Mucosa of stomach (tissue), 1 donor: ENCODE measurements at regions not wholly inside any gene's neighbourhood (a gene's known extent, or its start where the extent isn't known, plus 50 kb on each side); places are given as distances from the start of the nearest gene placed in this dataset.

Experiments
- H3K27me3 ChIP-seq: one replicate; pipeline ENCODE4 v1.7.0; 2013; ENCODE audit warnings: mild to moderate bottlenecking, low read length; ENCODE audit not compliant: control insufficient read depth, insufficient read depth
- H3K36me3 ChIP-seq: one replicate; pipeline ENCODE4 v1.7.0; 2013; ENCODE audit warnings: low read length; ENCODE audit not compliant: control insufficient read depth, insufficient read depth
- H3K4me1 ChIP-seq: one replicate; pipeline ENCODE4 v1.7.0; 2013; ENCODE audit warnings: mild to moderate bottlenecking, low read length; ENCODE audit not compliant: control insufficient read depth, insufficient read depth
- H3K4me3 ChIP-seq: one replicate; pipeline ENCODE4 v1.7.0; 2013; ENCODE audit warnings: low read length
- H3K9ac ChIP-seq: one replicate; pipeline ENCODE4 v1.7.0; 2013; ENCODE audit warnings: mild to moderate bottlenecking, low read length, moderate library complexity
- H3K9me3 ChIP-seq: one replicate; pipeline ENCODE4 v1.7.0; 2013; ENCODE audit warnings: mild to moderate bottlenecking, low read length, moderate library complexity; ENCODE audit not compliant: control insufficient read depth
- donor health status: Pancreatic carcinoma.

- no peaks in the 10 kb centered on the region for H3K9me3 ChIP-seq
- H3K27me3 ChIP-seq = no peaks in the 10 kb centered on the region
- H3K9ac ChIP-seq = no peak overlapping the region
- H3K4me3 ChIP-seq = no peak overlapping the region
- no peaks in the 10 kb centered on the region for H3K36me3 ChIP-seq
- H3K4me1 ChIP-seq = no peaks in the 10 kb centered on the region
These were observed 593.1 kb downstream of the RNF144A start for GRCh38 chr2:7510353-7510752.

DNA sequence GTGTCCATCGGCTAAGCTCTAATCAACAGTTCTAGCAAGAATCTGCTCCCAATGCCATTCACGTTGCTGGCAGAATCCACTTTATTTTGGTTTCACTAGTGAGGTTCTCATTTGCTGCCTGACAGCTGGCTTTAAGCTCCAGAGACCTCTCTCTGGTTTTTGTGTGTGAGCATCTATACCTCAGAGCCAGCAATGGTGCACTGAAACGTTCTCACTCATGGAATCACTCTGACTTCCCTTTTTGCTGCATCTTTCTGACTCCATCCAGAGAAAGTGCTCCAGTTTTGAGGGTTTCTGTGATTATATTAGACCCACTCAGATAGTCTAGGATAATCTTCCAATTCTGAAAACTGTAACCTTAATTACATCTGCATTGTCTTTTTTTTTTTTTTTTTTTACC is 596.6 kb downstream of the RNF144A start:
- H3K27me3 ChIP-seq = no peaks in the 10 kb centered on the region
- no peak overlapping the region for H3K9ac ChIP-seq
- no peaks in the 10 kb centered on the region for H3K36me3 ChIP-seq
- no peaks in the 10 kb centered on the region for H3K4me1 ChIP-seq
- no peaks in the 10 kb centered on the region for H3K9me3 ChIP-seq
- H3K4me3 ChIP-seq = no peak overlapping the region

GRCh38 chr2:7515327-7515726 is 598.1 kb downstream of the RNF144A start:
- no peaks in the 10 kb centered on the region for H3K9me3 ChIP-seq
- no peaks in the 10 kb centered on the region for H3K27me3 ChIP-seq
- H3K4me1 ChIP-seq = no peaks in the 10 kb centered on the region
- no peak overlapping the region for H3K4me3 ChIP-seq
- no peaks in the 10 kb centered on the region for H3K36me3 ChIP-seq
- H3K9ac ChIP-seq = no peak overlapping the region

DNA sequence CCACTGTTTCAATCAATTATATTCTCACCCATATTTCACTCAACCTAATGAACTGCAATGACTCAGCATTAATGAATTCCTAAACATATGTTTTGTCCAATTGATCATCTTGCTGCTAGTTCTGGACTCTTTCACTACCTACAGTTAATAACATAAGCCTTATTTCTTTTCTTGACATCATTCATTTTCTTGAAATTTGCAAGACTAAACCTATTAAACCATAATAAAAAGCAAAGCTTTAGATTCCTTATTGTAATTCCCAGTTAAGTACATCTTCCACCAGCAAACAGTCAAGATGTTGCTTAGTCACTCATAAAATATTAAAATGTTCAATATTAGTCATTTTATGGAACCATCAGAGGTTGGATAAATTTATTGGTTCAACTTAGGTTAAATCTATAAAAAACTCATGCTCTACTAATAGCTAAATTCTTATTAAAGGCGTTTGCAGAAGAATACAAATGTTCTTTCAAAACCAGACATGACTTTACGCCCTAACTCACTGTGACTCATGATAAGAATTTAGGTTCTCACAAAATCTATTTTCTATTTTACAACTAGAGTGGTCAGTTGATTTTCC is 599.4 kb downstream of the RNF144A start:
- no peak overlapping the region for H3K4me3 ChIP-seq
- H3K9ac ChIP-seq = no peak overlapping the region
- H3K27me3 ChIP-seq = no peaks in the 10 kb centered on the region
- H3K36me3 ChIP-seq = no peaks in the 10 kb centered on the region
- no peaks in the 10 kb centered on the region for H3K9me3 ChIP-seq
- no peaks in the 10 kb centered on the region for H3K4me1 ChIP-seq

DNA sequence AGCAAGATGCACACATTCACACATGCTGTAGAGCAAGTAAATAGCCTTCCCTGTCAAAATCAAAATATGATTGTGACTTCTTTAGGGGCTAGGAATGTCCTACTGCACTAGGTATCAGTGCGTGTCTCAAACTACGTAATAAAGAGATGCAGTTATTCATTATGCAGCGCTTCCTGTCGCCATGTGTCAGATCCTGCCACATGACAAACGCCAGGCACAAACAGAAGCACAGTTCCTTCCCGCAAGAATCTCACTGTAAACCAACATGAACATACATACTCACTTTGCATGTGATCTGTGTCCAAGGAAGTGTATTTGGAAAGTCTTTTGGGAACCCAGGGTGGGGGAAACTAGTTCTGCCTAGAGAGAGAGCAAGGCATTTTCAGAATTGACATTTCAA is 599.9 kb downstream of the RNF144A start:
- Histone ChIP-seq H3K36me3 (no peaks in the 10 kb centered on the region), H3K4me3 (no peak overlapping the region), H3K9me3 (no peaks in the 10 kb centered on the region), H3K9ac (no peak overlapping the region), H3K27me3 (no peaks in the 10 kb centered on the region), H3K4me1 (no peaks in the 10 kb centered on the region)

GRCh38 chr2:7517851-7518250 is 600.6 kb downstream of the RNF144A start:
- no peak overlapping the region for H3K9ac ChIP-seq
- no peaks in the 10 kb centered on the region for H3K36me3 ChIP-seq
- no peaks in the 10 kb centered on the region for H3K27me3 ChIP-seq
- H3K4me3 ChIP-seq = no peak overlapping the region
- H3K9me3 ChIP-seq = no peaks in the 10 kb centered on the region
- H3K4me1 ChIP-seq = no peaks in the 10 kb centered on the region

DNA sequence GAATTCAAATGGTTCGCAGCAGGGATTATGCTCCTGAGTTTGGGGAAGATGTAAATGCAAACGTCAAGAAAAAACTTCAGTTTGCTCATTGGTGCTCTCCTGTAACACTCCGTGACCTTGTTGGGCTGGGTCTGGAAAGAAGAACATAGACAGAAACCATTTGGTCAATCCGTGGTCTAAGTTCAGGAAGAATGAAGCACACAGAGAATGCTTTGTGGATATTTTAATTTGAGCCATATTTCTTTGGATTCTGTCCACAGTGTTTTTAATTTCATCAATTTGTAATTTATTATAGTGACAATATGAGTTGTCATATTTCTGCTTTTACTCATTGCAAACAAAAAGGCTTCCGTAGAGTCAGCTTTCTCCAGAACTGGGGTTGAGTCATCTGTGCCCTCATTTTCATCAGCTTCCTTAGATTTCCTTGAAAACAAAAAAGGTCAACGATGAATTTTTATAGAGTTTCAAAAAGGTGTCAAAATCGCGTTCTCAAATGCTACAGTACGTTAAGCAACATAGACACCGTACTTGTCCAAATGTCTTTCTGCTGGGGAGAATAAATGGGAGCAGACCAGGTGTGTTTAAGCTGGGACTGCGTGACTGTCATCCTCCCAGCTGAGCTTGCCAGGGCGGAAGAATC is 606.4 kb downstream of the RNF144A start:
- Histone ChIP-seq H3K27me3 (no peaks in the 10 kb centered on the region), H3K36me3 (no peaks in the 10 kb centered on the region), H3K9me3 (no peaks in the 10 kb centered on the region), H3K4me3 (no peak overlapping the region), H3K9ac (no peak overlapping the region), H3K4me1 (no peaks in the 10 kb centered on the region)

- Histone ChIP-seq H3K36me3 (no peaks in the 10 kb centered on the region), H3K4me3 (no peak overlapping the region), H3K9me3 (no peaks in the 10 kb centered on the region), H3K4me1 (no peaks in the 10 kb centered on the region), H3K9ac (no peak overlapping the region), H3K27me3 (no peaks in the 10 kb centered on the region)
These were observed 607.0 kb downstream of the RNF144A start for GRCh38 chr2:7524195-7524594.

DNA sequence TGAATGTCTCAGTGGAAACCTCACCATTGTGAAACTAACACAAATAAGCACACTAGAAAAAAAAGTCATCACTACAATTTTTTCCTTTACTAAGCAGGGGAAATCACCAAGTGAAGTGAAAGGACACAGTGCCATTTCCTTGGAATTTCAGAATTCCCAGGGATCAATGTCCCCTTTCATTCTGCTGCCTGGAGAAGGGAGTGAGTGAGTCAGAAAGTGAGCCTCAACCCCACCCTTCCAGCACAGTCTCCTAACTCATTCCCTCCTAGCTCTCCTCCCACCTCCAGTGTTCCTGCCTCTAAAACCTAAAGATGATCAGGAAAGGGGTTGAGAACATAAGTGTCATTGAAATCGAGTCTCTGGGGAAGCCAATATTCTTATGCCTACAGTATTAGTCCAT is 608.5 kb downstream of the RNF144A start:
- H3K9me3 ChIP-seq = no peaks in the 10 kb centered on the region
- no peak overlapping the region for H3K4me3 ChIP-seq
- H3K4me1 ChIP-seq = no peaks in the 10 kb centered on the region
- no peak overlapping the region for H3K9ac ChIP-seq
- no peaks in the 10 kb centered on the region for H3K27me3 ChIP-seq
- H3K36me3 ChIP-seq = no peaks in the 10 kb centered on the region

GRCh38 chr2:7527165-7527722 is 610.0 kb downstream of the RNF144A start:
- Histone ChIP-seq H3K27me3 (no peaks in the 10 kb centered on the region), H3K4me3 (no peak overlapping the region), H3K4me1 (no peaks in the 10 kb centered on the region), H3K36me3 (no peaks in the 10 kb centered on the region), H3K9ac (no peak overlapping the region), H3K9me3 (no peaks in the 10 kb centered on the region)

- Histone ChIP-seq H3K27me3 (no peaks in the 10 kb centered on the region), H3K9me3 (no peaks in the 10 kb centered on the region), H3K36me3 (no peaks in the 10 kb centered on the region), H3K4me1 (no peaks in the 10 kb centered on the region), H3K9ac (no peak overlapping the region), H3K4me3 (no peak overlapping the region)
These were observed 612.8 kb downstream of the RNF144A start for GRCh38 chr2:7530001-7530400.

DNA sequence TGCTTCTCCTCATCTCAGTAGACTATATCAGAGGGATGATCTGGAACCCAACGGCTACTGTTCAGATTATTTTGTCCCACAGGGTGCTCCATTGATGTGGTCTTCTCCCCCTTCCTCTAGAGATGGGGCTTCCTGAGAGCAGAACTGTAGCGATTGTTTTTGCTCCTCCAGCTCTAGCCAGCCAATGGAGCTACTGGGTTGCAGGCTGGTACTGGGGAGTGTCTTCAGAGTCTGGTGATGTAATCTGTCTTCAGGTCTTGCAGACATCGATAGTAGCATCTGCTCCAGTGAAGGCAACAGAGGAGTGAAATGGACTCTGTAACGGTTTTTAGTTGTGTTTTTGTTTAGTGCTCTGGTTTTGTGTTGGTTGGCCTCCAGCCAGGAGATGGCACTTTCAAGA is 621.9 kb downstream of the RNF144A start:
- no peak overlapping the region for H3K4me3 ChIP-seq
- no peak overlapping the region for H3K9ac ChIP-seq
- H3K4me1 ChIP-seq = no peaks in the 10 kb centered on the region
- no peaks in the 10 kb centered on the region for H3K36me3 ChIP-seq
- no peaks in the 10 kb centered on the region for H3K9me3 ChIP-seq
- no peaks in the 10 kb centered on the region for H3K27me3 ChIP-seq
